Caco-2 (cell line): ENCODE measurements at regions not wholly inside any gene's neighbourhood (a gene's known extent, or its start where the extent isn't known, plus 50 kb on each side); places are given as distances from the start of the nearest gene placed in this dataset.

ENCODE experiments used
- BruUV-seq: library from RNA; stranded (reverse); fragments of 400-500 nt; replicated peaks from 2 replicates; lab custom pipeline; 2021; lab: Mats Ljungman, UMichigan
- CTCF ChIA-PET: fragments of 300-600 bp; sonication (Branson Sonifier 250); formaldehyde crosslinking; loops from one replicate; lab custom pipeline; 2022; ENCODE audit warnings: antibody characterized with exemption; lab: Charles Lee
- POLR2A ChIA-PET: fragments of 300-600 bp; sonication (Branson Sonifier 250); formaldehyde crosslinking; loops from one replicate; lab custom pipeline; 2022; ENCODE audit warnings: antibody characterized with exemption; lab: Charles Lee
- DNase-seq, 2 experiments: peaks; one replicate each; pipeline versions ENCODE4 v3.0.0 to v3.0.0-alpha.2; 2020 to 2022
- H3K27me3 ChIP-seq: replicated peaks from 2 replicates; pipeline ENCODE4 v1.6.0; 2011; ENCODE audit warnings: low read length; ENCODE audit not compliant: control insufficient read depth, insufficient read depth
- H3K36me3 ChIP-seq: 2 replicates; pipeline ENCODE4 v1.5.1; 2011; ENCODE audit warnings: low read length; ENCODE audit not compliant: control insufficient read depth, insufficient read depth
- H3K4me1 ChIP-seq: fragments of 250-450 bp; sonication (Bioruptor Pico); 2 replicates; pipeline ENCODE4 v1.5.1; 2020; ENCODE audit warnings: mild to moderate bottlenecking
- H3K4me3 ChIP-seq: 2 replicates; pipeline ENCODE4 v1.5.1; 2011; ENCODE audit warnings: low read depth, mild to moderate bottlenecking, control low read depth, low read length
- H3K9me3 ChIP-seq: fragments of 250-450 bp; sonication (Bioruptor Pico); 2 replicates; pipeline ENCODE4 v1.5.1; 2020; ENCODE audit warnings: mild to moderate bottlenecking, moderate library complexity
- H3K27ac Mint-ChIP-seq: one replicate; pipeline ENCODE4 v1.8.0; 2022; ENCODE audit warnings: mixed read lengths; ENCODE audit not compliant: unreplicated experiment
- H3K27me3 Mint-ChIP-seq: one replicate; pipeline ENCODE4 v1.8.0; 2022; ENCODE audit warnings: mixed read lengths; ENCODE audit not compliant: insufficient read depth, unreplicated experiment
- H3K36me3 Mint-ChIP-seq: one replicate; pipeline ENCODE4 v1.8.0; 2022; ENCODE audit warnings: mild to moderate bottlenecking, mixed read lengths; ENCODE audit not compliant: insufficient read depth, unreplicated experiment
- H3K4me1 Mint-ChIP-seq: one replicate; pipeline ENCODE4 v1.8.0; 2022; ENCODE audit warnings: low read depth, mixed read lengths; ENCODE audit not compliant: unreplicated experiment
- H3K4me3 Mint-ChIP-seq: one replicate; pipeline ENCODE4 v1.8.0; 2022; ENCODE audit warnings: mild to moderate bottlenecking, moderate library complexity, mixed read lengths; ENCODE audit not compliant: unreplicated experiment
- H3K9me3 Mint-ChIP-seq: one replicate; pipeline ENCODE4 v1.8.0; 2022; ENCODE audit warnings: mixed read lengths; ENCODE audit not compliant: unreplicated experiment
- CTCF ChIP-seq, 2 experiments: fragments of 200-600 bp in 1 of 2; IDR thresholded peaks; 1 replicate in 1 of 2; 2 replicates in 1 of 2; pipeline versions ENCODE4 v1.5.1 to v1.8.0; 2011 to 2022; ENCODE audit warnings: antibody characterized with exemption in 1 of 2, control low read depth in 1 of 2, inconsistent platforms in 1 of 2, low read depth in 1 of 2, low read length in 1 of 2, mild to moderate bottlenecking in 1 of 2, moderate library complexity in 1 of 2; ENCODE audit not compliant: insufficient read depth in 1 of 2, severe bottlenecking in 1 of 2, unreplicated experiment in 1 of 2
- intact Hi-C: fragments of 100-400 bp; cut with micrococcal nuclease; formaldehyde crosslinking; loops from one replicate; pipeline ENCODE4 v1.10.0; 2022; ENCODE audit not compliant: unreplicated experiment

- no peaks in the 10 kb centered on the region for H3K36me3 ChIP-seq
- BruUV-seq: no TSS peak
- ChIA-PET CTCF (no interaction called here), POLR2A (no interaction called here)
- no peaks in the 10 kb centered on the region for H3K27me3 ChIP-seq
- intact Hi-C loops: no loop called here
- Mint-ChIP-seq H3K4me3 (no peak overlapping the region), H3K36me3 (no peaks in the 10 kb centered on the region), H3K27ac (no peak overlapping the region), H3K9me3 (no peaks in the 10 kb centered on the region), H3K4me1 (no peaks in the 10 kb centered on the region), H3K27me3 (peaks cover 28% of the 10 kb centered on the region)
- no peak for TF ChIP-seq CTCF (IDR thresholded peaks at IDR 0.05; ENCODE audit: insufficient read depth in 1 of 2, low read depth in 1 of 2, low read length in 1 of 2, severe bottlenecking in 1 of 2, unreplicated experiment in 1 of 2)
- DNase-seq: no peak
- H3K9me3 ChIP-seq: no peaks in the 10 kb centered on the region
- no peak overlapping the region for H3K4me3 ChIP-seq
- H3K4me1 ChIP-seq: no peaks in the 10 kb centered on the region
Observed at GRCh38 chr3:10561162-10561945, 56.0 kb upstream of the ATP2B2 start.

- no peak overlapping the region for H3K4me3 ChIP-seq
- Mint-ChIP-seq H3K36me3 (no peaks in the 10 kb centered on the region), H3K4me3 (no peak overlapping the region), H3K27ac (no peak overlapping the region), H3K9me3 (no peaks in the 10 kb centered on the region), H3K4me1 (no peaks in the 10 kb centered on the region), H3K27me3 (peaks cover 28% of the 10 kb centered on the region)
- H3K36me3 ChIP-seq: no peaks in the 10 kb centered on the region
- H3K9me3 ChIP-seq: no peaks in the 10 kb centered on the region
- H3K27me3 ChIP-seq: no peaks in the 10 kb centered on the region
- no peak for DNase-seq
- ChIA-PET CTCF (no interaction called here), POLR2A (no interaction called here)
- BruUV-seq: no TSS peak
- TF ChIP-seq CTCF (IDR thresholded peaks at IDR 0.05; ENCODE audit: insufficient read depth in 1 of 2, low read depth in 1 of 2, low read length in 1 of 2, severe bottlenecking in 1 of 2, unreplicated experiment in 1 of 2): no peak
- intact Hi-C loops: no loop called here
- no peaks in the 10 kb centered on the region for H3K4me1 ChIP-seq
Observed at GRCh38 chr3:10561946-10562560, 56.7 kb upstream of the ATP2B2 start.

GRCh38 chr3:10563396-10563795, 58.0 kb upstream of the ATP2B2 start:
- Histone ChIP-seq H3K4me1 (no peaks in the 10 kb centered on the region), H3K9me3 (no peaks in the 10 kb centered on the region), H3K4me3 (no peak overlapping the region), H3K36me3 (no peaks in the 10 kb centered on the region), H3K27me3 (no peaks in the 10 kb centered on the region)
- Mint-ChIP-seq H3K27me3 (peaks cover 23% of the 10 kb centered on the region), H3K36me3 (no peaks in the 10 kb centered on the region), H3K4me3 (no peak overlapping the region), H3K9me3 (no peaks in the 10 kb centered on the region), H3K27ac (no peak overlapping the region), H3K4me1 (no peaks in the 10 kb centered on the region)
- POLR2A ChIA-PET: no interaction called here
- intact Hi-C loops: no loop called here
- no peak for DNase-seq
- BruUV-seq: no TSS peak
- no peak for TF ChIP-seq CTCF (IDR thresholded peaks at IDR 0.05; ENCODE audit: insufficient read depth in 1 of 2, low read depth in 1 of 2, low read length in 1 of 2, severe bottlenecking in 1 of 2, unreplicated experiment in 1 of 2)
- CTCF ChIA-PET: no interaction called here
